ENCODE measurements at regions not wholly inside any gene's neighbourhood (a gene's known extent, or its start where the extent isn't known, plus 50 kb on each side); places are given as distances from the start of the nearest gene placed in this dataset.

GRCh38 chr12:93081810-93082165 lies 152.7 kb upstream of the EEA1 start:
- TF ChIP-seq CTCF (IDR thresholded peaks at IDR 0.05 in 2 of 3, conservative IDR thresholded peaks at IDR 0.05 in 1 of 3; ENCODE audit: borderline replicate concordance in 1 of 3, insufficient read depth in 1 of 3, low read depth in 2 of 3, low read length in 2 of 3) = no peak
- TF ChIP-seq EZH2 (IDR thresholded peaks at IDR 0.05) = no peak
- TF ChIP-seq MAX (IDR thresholded peaks at IDR 0.05) = no peak
- TF ChIP-seq POLR2A (IDR thresholded peaks at IDR 0.05; ENCODE audit: borderline replicate concordance, extremely low read depth, insufficient read depth, insufficient read length) = no peak
- TF ChIP-seq TCF7L2 (IDR thresholded peaks at IDR 0.05; ENCODE audit: borderline replicate concordance, extremely low read depth, insufficient read depth, insufficient read length) = no peak
- TF ChIP-seq SIN3A (IDR thresholded peaks at IDR 0.05; ENCODE audit: low read depth) = no peak
- TF ChIP-seq ZFX (IDR thresholded peaks at IDR 0.05) = no peak
- TF ChIP-seq SRF (IDR thresholded peaks at IDR 0.05; ENCODE audit: low read depth) = no peak
- no peak for TF ChIP-seq REST (IDR thresholded peaks at IDR 0.05; ENCODE audit: low read depth)
- no peak for TF ChIP-seq EZH2phosphoT487 (IDR thresholded peaks at IDR 0.05; ENCODE audit: borderline replicate concordance)
- no peak for TF ChIP-seq ZNF274 (IDR thresholded peaks at IDR 0.05; ENCODE audit: low read depth, low read length)
- no peak for TF ChIP-seq POLR2AphosphoS5 (IDR thresholded peaks at IDR 0.05; ENCODE audit: low read depth, low read length)
- TF ChIP-seq JUND (IDR thresholded peaks at IDR 0.05) = no peak
- TF ChIP-seq ZBTB33 (IDR thresholded peaks at IDR 0.05; ENCODE audit: extremely low read depth, insufficient replicate concordance, low read length) = no peak
